MCF 10A (cell line): ENCODE measurements at regions not wholly inside any gene's neighbourhood (a gene's known extent, or its start where the extent isn't known, plus 50 kb on each side); places are given as distances from the start of the nearest gene placed in this dataset.

Source experiments
- BruUV-seq: library from RNA; stranded (reverse); fragments of 400-500 nt; replicated peaks from 2 replicates; lab custom pipeline; 2021; lab: Mats Ljungman, UMichigan
- CTCF ChIA-PET: fragments of 300-600 bp; sonication (Branson Sonifier 250); formaldehyde crosslinking; extraction: SDS; loops from one replicate; lab custom pipeline; 2021; ENCODE audit warnings: antibody characterized with exemption, inconsistent platforms; lab: Yijun Ruan, JAX
- POLR2A ChIA-PET: fragments of 300-600, 350-650 bp; sonication (Branson Sonifier 250); formaldehyde crosslinking; extraction: SDS; loops from one replicate; lab custom pipeline; 2020; ENCODE audit warnings: antibody characterized with exemption, inconsistent platforms; lab: Yijun Ruan, JAX
- DNase-seq: peaks from one replicate; pipeline ENCODE4 v3.0.0-alpha.2; 2018; ENCODE audit not compliant: unreplicated experiment
- H3K27ac Mint-ChIP-seq: one replicate; pipeline ENCODE4 v1.8.0; 2022; ENCODE audit warnings: mild to moderate bottlenecking, low read depth, mixed read lengths; ENCODE audit not compliant: unreplicated experiment
- H3K27me3 Mint-ChIP-seq: one replicate; pipeline ENCODE4 v1.8.0; 2022; ENCODE audit warnings: mixed read lengths; ENCODE audit not compliant: insufficient read depth, unreplicated experiment
- H3K36me3 Mint-ChIP-seq: one replicate; pipeline ENCODE4 v1.8.0; 2022; ENCODE audit warnings: mild to moderate bottlenecking, moderate library complexity, mixed read lengths; ENCODE audit not compliant: insufficient read depth, unreplicated experiment
- H3K4me1 Mint-ChIP-seq: one replicate; pipeline ENCODE4 v1.8.0; 2022; ENCODE audit warnings: mixed read lengths; ENCODE audit not compliant: insufficient read depth, unreplicated experiment
- H3K4me3 Mint-ChIP-seq: one replicate; pipeline ENCODE4 v1.8.0; 2022; ENCODE audit warnings: mild to moderate bottlenecking, moderate library complexity, mixed read lengths; ENCODE audit not compliant: unreplicated experiment
- H3K9me3 Mint-ChIP-seq: one replicate; pipeline ENCODE4 v1.8.0; 2022; ENCODE audit warnings: mixed read lengths; ENCODE audit not compliant: unreplicated experiment
- CTCF ChIP-seq: fragments of 200-600 bp; IDR thresholded peaks from one replicate; pipeline ENCODE4 v1.8.0; 2022; ENCODE audit warnings: antibody characterized with exemption, mild to moderate bottlenecking; ENCODE audit not compliant: unreplicated experiment
- intact Hi-C: fragments of 100-400 bp; cut with micrococcal nuclease; formaldehyde crosslinking; loops from 2 replicates; pipeline ENCODE4 v1.14.1; 2022

- peaks cover 11% of the 10 kb centered on the region for H3K9me3 Mint-ChIP-seq
- no TSS peak for BruUV-seq
- peak overlapping the region; percentile 0 for H3K27ac Mint-ChIP-seq
- H3K4me3 Mint-ChIP-seq = no peak overlapping the region
- H3K36me3 Mint-ChIP-seq = no peaks in the 10 kb centered on the region
- ChIA-PET POLR2A (interaction anchor here (0.6 to 1.4 kb wide), 5 partner anchors 21 to 750 kb away, joined by 3 to 5 read pairs (median 4); no protein-coding TSS in a partner anchor), CTCF (interaction anchor here (0.5 to 2.0 kb wide), 9 partner anchors 9 to 687 kb away, joined by 3 to 5 read pairs (median 3); no protein-coding TSS in a partner anchor)
- no peak for DNase-seq
- TF ChIP-seq CTCF = no peak
- peaks cover 10% of the 10 kb centered on the region for H3K4me1 Mint-ChIP-seq
- intact Hi-C loops = no loop called here
- no peaks in the 10 kb centered on the region for H3K27me3 Mint-ChIP-seq
Observed at GRCh38 chr1:214854126-214854875, 228.2 kb upstream of the KCNK2 start.

- no peaks in the 10 kb centered on the region for H3K9me3 Mint-ChIP-seq
- ChIA-PET POLR2A (interaction anchor here (0.7 kb wide), 1 partner anchor 42 kb away, joined by 3 read pairs; no protein-coding TSS in a partner anchor), CTCF (interaction anchor here (0.6 to 0.7 kb wide), 3 partner anchors 48 to 67 kb away, joined by 3 read pairs; no protein-coding TSS in a partner anchor)
- H3K36me3 Mint-ChIP-seq = no peaks in the 10 kb centered on the region
- intact Hi-C loops = no loop called here
- peaks cover 15% of the 10 kb centered on the region for H3K4me1 Mint-ChIP-seq
- H3K27ac Mint-ChIP-seq = peak overlapping the region; percentile 15
- DNase-seq = no peak
- no peaks in the 10 kb centered on the region for H3K27me3 Mint-ChIP-seq
- TF ChIP-seq CTCF = no peak
- H3K4me3 Mint-ChIP-seq = no peak overlapping the region
- no TSS peak for BruUV-seq
Observed at GRCh38 chr1:214856843-214857242, 225.7 kb upstream of the KCNK2 start.

- Mint-ChIP-seq H3K4me3 (no peak overlapping the region), H3K36me3 (no peaks in the 10 kb centered on the region), H3K9me3 (no peaks in the 10 kb centered on the region), H3K4me1 (peaks cover 23% of the 10 kb centered on the region), H3K27me3 (no peaks in the 10 kb centered on the region), H3K27ac (peak overlapping the region; percentile 15)
- peak; percentile 55 for DNase-seq
- TF ChIP-seq CTCF = no peak
- no TSS peak for BruUV-seq
- intact Hi-C loops = no loop called here
- CTCF ChIA-PET = no interaction called here
- POLR2A ChIA-PET = no interaction called here
Observed at GRCh38 chr1:214857716-214858115, 224.8 kb upstream of the KCNK2 start.

GRCh38 chr1:214859647-214860046, 222.9 kb upstream of the KCNK2 start:
- Mint-ChIP-seq H3K9me3 (peaks cover 7% of the 10 kb centered on the region), H3K4me1 (peaks cover 26% of the 10 kb centered on the region), H3K27ac (no peak overlapping the region), H3K4me3 (no peak overlapping the region), H3K27me3 (no peaks in the 10 kb centered on the region), H3K36me3 (no peaks in the 10 kb centered on the region)
- no peak for TF ChIP-seq CTCF
- intact Hi-C loops = no loop called here
- no TSS peak for BruUV-seq
- ChIA-PET CTCF (interaction anchor here (0.9 to 1.5 kb wide), 2 partner anchors 50 to 287 kb away, joined by 3 to 5 read pairs; no protein-coding TSS in a partner anchor), POLR2A (interaction anchor here (1.3 kb wide), 1 partner anchor 58 kb away, joined by 3 read pairs; no protein-coding TSS in a partner anchor)
- DNase-seq = no peak
